ENCODE measurements at regions not wholly inside any gene's neighbourhood (a gene's known extent, or its start where the extent isn't known, plus 50 kb on each side); places are given as distances from the start of the nearest gene placed in this dataset.

DNA sequence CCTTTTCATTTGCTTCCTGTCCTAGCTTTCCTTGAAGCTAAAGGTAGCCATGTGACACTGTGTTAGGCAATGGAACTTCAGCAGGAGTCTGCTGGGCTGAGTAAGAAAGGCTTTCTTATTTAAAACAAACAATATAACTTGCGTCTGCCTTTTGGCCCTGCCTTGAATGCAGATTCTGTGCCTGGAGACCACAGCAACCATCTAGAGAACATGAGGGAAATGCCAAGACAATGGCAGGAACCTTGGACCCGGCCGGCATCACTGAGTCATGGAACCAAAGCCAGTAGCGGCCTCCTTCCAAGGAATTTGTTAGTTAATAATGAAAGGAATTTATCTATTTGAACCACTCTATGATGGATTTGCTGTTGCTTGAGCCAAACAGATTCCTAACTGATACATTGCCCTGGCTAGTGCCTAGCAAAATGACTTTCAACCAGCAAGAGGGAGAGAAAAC, 207.5 kb upstream of the EPHA4 start:
- BruUV-seq (replicated peaks), result no TSS peak
- no peak overlapping the region for H3K9ac ChIP-seq (ENCODE audit: low read length)

GRCh38 chr2:221778025-221778424, 205.9 kb upstream of the EPHA4 start:
- TF ChIP-seq, protein P1, sequence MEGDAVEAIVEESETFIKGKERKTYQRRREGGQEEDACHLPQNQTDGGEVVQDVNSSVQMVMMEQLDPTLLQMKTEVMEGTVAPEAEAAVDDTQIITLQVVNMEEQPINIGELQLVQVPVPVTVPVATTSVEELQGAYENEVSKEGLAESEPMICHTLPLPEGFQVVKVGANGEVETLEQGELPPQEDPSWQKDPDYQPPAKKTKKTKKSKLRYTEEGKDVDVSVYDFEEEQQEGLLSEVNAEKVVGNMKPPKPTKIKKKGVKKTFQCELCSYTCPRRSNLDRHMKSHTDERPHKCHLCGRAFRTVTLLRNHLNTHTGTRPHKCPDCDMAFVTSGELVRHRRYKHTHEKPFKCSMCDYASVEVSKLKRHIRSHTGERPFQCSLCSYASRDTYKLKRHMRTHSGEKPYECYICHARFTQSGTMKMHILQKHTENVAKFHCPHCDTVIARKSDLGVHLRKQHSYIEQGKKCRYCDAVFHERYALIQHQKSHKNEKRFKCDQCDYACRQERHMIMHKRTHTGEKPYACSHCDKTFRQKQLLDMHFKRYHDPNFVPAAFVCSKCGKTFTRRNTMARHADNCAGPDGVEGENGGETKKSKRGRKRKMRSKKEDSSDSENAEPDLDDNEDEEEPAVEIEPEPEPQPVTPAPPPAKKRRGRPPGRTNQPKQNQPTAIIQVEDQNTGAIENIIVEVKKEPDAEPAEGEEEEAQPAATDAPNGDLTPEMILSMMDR (conservative IDR thresholded peaks at IDR 0.05; ENCODE audit: low read depth, low read length), result no peak
- TF ChIP-seq EZH2phosphoT487 (IDR thresholded peaks at IDR 0.05; ENCODE audit: borderline replicate concordance, low read length) (no peak), EZH2 (IDR thresholded peaks at IDR 0.05; ENCODE audit: low read length, unreplicated experiment) (no peak)
- no peak overlapping the region for H3K27ac ChIP-seq (ENCODE audit: low read length)
- ChIA-PET CTCF (no interaction called here), POLR2A (ENCODE audit: unreplicated experiment) (no interaction called here)
- no peak overlapping the region for H3K9ac ChIP-seq (ENCODE audit: low read length)
- no peak overlapping the region for H3K4me3 ChIP-seq (ENCODE audit: low read length)
- no peak for DNase-seq
- no peaks in the 10 kb centered on the region for H3K9me3 ChIP-seq (ENCODE audit: low read length)
- intact Hi-C loops (cut with micrococcal nuclease), result no loop called here
- H3K4me1 ChIP-seq (ENCODE audit: insufficient read depth, low read length), result peaks cover 6% of the 10 kb centered on the region; the same call in 1 of the 2 replicates
- no peaks in the 10 kb centered on the region for H4K20me1 ChIP-seq (ENCODE audit: low read length)
- no peak overlapping the region for H2AFZ ChIP-seq (ENCODE audit: low read length)
- H3K36me3 ChIP-seq (ENCODE audit: low read depth, low read length), result no peaks in the 10 kb centered on the region; the same call in 1 of the 2 replicates
- H3K9me2 ChIP-seq (replicated peaks; ENCODE audit: low read length), result no peaks in the 10 kb centered on the region
- no peak overlapping the region for H3K4me2 ChIP-seq (ENCODE audit: low read length)
- H3K79me2 ChIP-seq (ENCODE audit: low read length), result no peaks in the 10 kb centered on the region
- BruUV-seq (replicated peaks), result no TSS peak
- H3K27me3 ChIP-seq (ENCODE audit: low read length), result peaks cover 11% of the 10 kb centered on the region
- no peaks in the 10 kb centered on the region for H3F3A ChIP-seq (ENCODE audit: low read length, unreplicated experiment)
- ATAC-seq, result no peak

More for the DNA sequence above, 207.5 kb upstream of the EPHA4 start:
- H3K27ac ChIP-seq (ENCODE audit: low read length), result no peak overlapping the region
- ATAC-seq, result no peak
- POLR2A ChIA-PET (ENCODE audit: unreplicated experiment), result no interaction called here
- no peaks in the 10 kb centered on the region for H3K9me2 ChIP-seq (replicated peaks; ENCODE audit: low read length)
- H3K79me2 ChIP-seq (ENCODE audit: low read length), result no peaks in the 10 kb centered on the region
- TF ChIP-seq, protein P1 (conservative IDR thresholded peaks at IDR 0.05; ENCODE audit: low read depth, low read length), result no peak
- TF ChIP-seq EZH2phosphoT487 (IDR thresholded peaks at IDR 0.05; ENCODE audit: borderline replicate concordance, low read length), result no peak
- no peak for TF ChIP-seq EZH2 (IDR thresholded peaks at IDR 0.05; ENCODE audit: low read length, unreplicated experiment)
- peaks cover 6% of the 10 kb centered on the region; the same call in 1 of the 2 replicates for H3K4me1 ChIP-seq (ENCODE audit: insufficient read depth, low read length)
- no peak overlapping the region for H3K4me3 ChIP-seq (ENCODE audit: low read length)
- H3F3A ChIP-seq (ENCODE audit: low read length, unreplicated experiment), result no peaks in the 10 kb centered on the region
- H3K27me3 ChIP-seq (ENCODE audit: low read length), result peaks cover 8% of the 10 kb centered on the region
- H3K36me3 ChIP-seq (ENCODE audit: low read depth, low read length), result no peaks in the 10 kb centered on the region; the same call in 1 of the 2 replicates
- H3K4me2 ChIP-seq (ENCODE audit: low read length), result no peak overlapping the region
- H3K9me3 ChIP-seq (ENCODE audit: low read length), result no peaks in the 10 kb centered on the region
- intact Hi-C loops (cut with micrococcal nuclease), result no loop called here
- no peak for DNase-seq
- no peaks in the 10 kb centered on the region for H4K20me1 ChIP-seq (ENCODE audit: low read length)
- CTCF ChIA-PET, result interaction anchor here (0.6 kb wide), 1 partner anchor 326 kb away, joined by 6 read pairs; no protein-coding TSS in a partner anchor
- no peak overlapping the region for H2AFZ ChIP-seq (ENCODE audit: low read length)

GRCh38 chr2:221777119-221777518, 205.0 kb upstream of the EPHA4 start:
- CTCF ChIA-PET, result no interaction called here
- intact Hi-C loops (cut with micrococcal nuclease), result no loop called here
- TF ChIP-seq EZH2phosphoT487 (IDR thresholded peaks at IDR 0.05; ENCODE audit: borderline replicate concordance, low read length) (no peak), EZH2 (IDR thresholded peaks at IDR 0.05; ENCODE audit: low read length, unreplicated experiment) (no peak)
- TF ChIP-seq, protein P1 (conservative IDR thresholded peaks at IDR 0.05; ENCODE audit: low read depth, low read length), result no peak

More at GRCh38 chr2:221777119-221777518, 205.0 kb upstream of the EPHA4 start:
- DNase-seq (no peak), ATAC-seq (no peak)
- Histone ChIP-seq H3K36me3 (ENCODE audit: low read depth, low read length) (no peaks in the 10 kb centered on the region), H3K9me3 (ENCODE audit: low read length) (no peaks in the 10 kb centered on the region), H3K4me1 (ENCODE audit: insufficient read depth, low read length) (peaks cover 6% of the 10 kb centered on the region; the same call in 1 of the 2 replicates), H3F3A (ENCODE audit: low read length, unreplicated experiment) (no peaks in the 10 kb centered on the region), H3K4me3 (ENCODE audit: low read length) (no peak overlapping the region), H3K27ac (ENCODE audit: low read length) (no peak overlapping the region), H4K20me1 (ENCODE audit: low read length) (no peaks in the 10 kb centered on the region), H3K27me3 (ENCODE audit: low read length) (peaks cover 20% of the 10 kb centered on the region), H3K9me2 (replicated peaks; ENCODE audit: low read length) (no peaks in the 10 kb centered on the region), H3K9ac (ENCODE audit: low read length) (no peak overlapping the region), H3K79me2 (ENCODE audit: low read length) (no peaks in the 10 kb centered on the region), H3K4me2 (ENCODE audit: low read length) (no peak overlapping the region), H2AFZ (ENCODE audit: low read length) (no peak overlapping the region)
- no TSS peak for BruUV-seq (replicated peaks)
- POLR2A ChIA-PET (ENCODE audit: unreplicated experiment), result interaction anchor here (0.6 kb wide), 1 partner anchor 53 kb away, joined by 6 read pairs; no protein-coding TSS in a partner anchor
